ENCODE measurements at regions not wholly inside any gene's neighbourhood (a gene's known extent, or its start where the extent isn't known, plus 50 kb on each side); places are given as distances from the start of the nearest gene placed in this dataset.

GRCh38 chr6:112482373-112482772 is 135.2 kb downstream of the RFPL4B start:
- Histone ChIP-seq H3K4me1 (ENCODE audit: insufficient read depth, low read length) (no peaks in the 10 kb centered on the region), H3K9me3 (ENCODE audit: insufficient read depth, low read depth, low read length) (no peaks in the 10 kb centered on the region), H3K4me3 (ENCODE audit: low read length) (no peak overlapping the region), H3K36me3 (ENCODE audit: insufficient read depth, low read depth, low read length) (no peaks in the 10 kb centered on the region), H3K27me3 (ENCODE audit: insufficient read depth, low read length) (no peaks in the 10 kb centered on the region), H3K9ac (ENCODE audit: low read depth, low read length) (no peak overlapping the region), H3K27ac (ENCODE audit: low read length) (no peak overlapping the region)

- Histone ChIP-seq H3K9me3 (ENCODE audit: insufficient read depth, low read depth, low read length) (no peaks in the 10 kb centered on the region), H3K27me3 (ENCODE audit: insufficient read depth, low read length) (no peaks in the 10 kb centered on the region), H3K36me3 (ENCODE audit: insufficient read depth, low read depth, low read length) (no peaks in the 10 kb centered on the region), H3K4me1 (ENCODE audit: insufficient read depth, low read length) (no peaks in the 10 kb centered on the region), H3K27ac (ENCODE audit: low read length) (no peak overlapping the region), H3K4me3 (ENCODE audit: low read length) (no peak overlapping the region), H3K9ac (ENCODE audit: low read depth, low read length) (no peak overlapping the region)
These were observed 138.1 kb downstream of the RFPL4B start for GRCh38 chr6:112485120-112485826.

- H3K4me3 ChIP-seq (ENCODE audit: low read length), result no peak overlapping the region
- H3K9me3 ChIP-seq (ENCODE audit: insufficient read depth, low read depth, low read length), result no peaks in the 10 kb centered on the region
- H3K9ac ChIP-seq (ENCODE audit: low read depth, low read length), result no peak overlapping the region
- H3K27ac ChIP-seq (ENCODE audit: low read length), result no peak overlapping the region
- H3K4me1 ChIP-seq (ENCODE audit: insufficient read depth, low read length), result no peaks in the 10 kb centered on the region
- no peaks in the 10 kb centered on the region for H3K27me3 ChIP-seq (ENCODE audit: insufficient read depth, low read length)
- no peaks in the 10 kb centered on the region for H3K36me3 ChIP-seq (ENCODE audit: insufficient read depth, low read depth, low read length)
These were observed 138.7 kb downstream of the RFPL4B start for GRCh38 chr6:112485827-112486212.

GRCh38 chr6:112486454-112486853 is 139.3 kb downstream of the RFPL4B start:
- no peaks in the 10 kb centered on the region for H3K9me3 ChIP-seq (ENCODE audit: insufficient read depth, low read depth, low read length)
- no peaks in the 10 kb centered on the region for H3K4me1 ChIP-seq (ENCODE audit: insufficient read depth, low read length)
- no peak overlapping the region for H3K9ac ChIP-seq (ENCODE audit: low read depth, low read length)
- H3K36me3 ChIP-seq (ENCODE audit: insufficient read depth, low read depth, low read length), result no peaks in the 10 kb centered on the region
- no peak overlapping the region for H3K4me3 ChIP-seq (ENCODE audit: low read length)
- no peaks in the 10 kb centered on the region for H3K27me3 ChIP-seq (ENCODE audit: insufficient read depth, low read length)
- no peak overlapping the region for H3K27ac ChIP-seq (ENCODE audit: low read length)

GRCh38 chr6:112488238-112488637 is 141.1 kb downstream of the RFPL4B start:
- H3K4me1 ChIP-seq (ENCODE audit: insufficient read depth, low read length), result no peaks in the 10 kb centered on the region
- no peak overlapping the region for H3K27ac ChIP-seq (ENCODE audit: low read length)
- H3K9ac ChIP-seq (ENCODE audit: low read depth, low read length), result no peak overlapping the region
- no peaks in the 10 kb centered on the region for H3K27me3 ChIP-seq (ENCODE audit: insufficient read depth, low read length)
- H3K4me3 ChIP-seq (ENCODE audit: low read length), result no peak overlapping the region
- no peaks in the 10 kb centered on the region for H3K36me3 ChIP-seq (ENCODE audit: insufficient read depth, low read depth, low read length)
- no peaks in the 10 kb centered on the region for H3K9me3 ChIP-seq (ENCODE audit: insufficient read depth, low read depth, low read length)

GRCh38 chr6:112501705-112502104 is 154.6 kb downstream of the RFPL4B start:
- Histone ChIP-seq H3K27ac (ENCODE audit: low read length) (no peak overlapping the region), H3K9ac (ENCODE audit: low read depth, low read length) (no peak overlapping the region), H3K4me1 (ENCODE audit: insufficient read depth, low read length) (peaks cover 17% of the 10 kb centered on the region), H3K27me3 (ENCODE audit: insufficient read depth, low read length) (no peaks in the 10 kb centered on the region), H3K9me3 (ENCODE audit: insufficient read depth, low read depth, low read length) (no peaks in the 10 kb centered on the region), H3K4me3 (ENCODE audit: low read length) (no peak overlapping the region), H3K36me3 (ENCODE audit: insufficient read depth, low read depth, low read length) (no peaks in the 10 kb centered on the region)

GRCh38 chr6:112502351-112503090 is 155.4 kb downstream of the RFPL4B start:
- H3K4me3 ChIP-seq (ENCODE audit: low read length), result no peak overlapping the region
- no peaks in the 10 kb centered on the region for H3K36me3 ChIP-seq (ENCODE audit: insufficient read depth, low read depth, low read length)
- no peak overlapping the region for H3K9ac ChIP-seq (ENCODE audit: low read depth, low read length)
- H3K9me3 ChIP-seq (ENCODE audit: insufficient read depth, low read depth, low read length), result no peaks in the 10 kb centered on the region
- peaks cover 17% of the 10 kb centered on the region for H3K4me1 ChIP-seq (ENCODE audit: insufficient read depth, low read length)
- no peaks in the 10 kb centered on the region for H3K27me3 ChIP-seq (ENCODE audit: insufficient read depth, low read length)
- H3K27ac ChIP-seq (ENCODE audit: low read length), result no peak overlapping the region

GRCh38 chr6:112503091-112503596 is 156.0 kb downstream of the RFPL4B start:
- H3K4me3 ChIP-seq (ENCODE audit: low read length), result no peak overlapping the region
- H3K27me3 ChIP-seq (ENCODE audit: insufficient read depth, low read length), result no peaks in the 10 kb centered on the region
- no peak overlapping the region for H3K9ac ChIP-seq (ENCODE audit: low read depth, low read length)
- peaks cover 17% of the 10 kb centered on the region for H3K4me1 ChIP-seq (ENCODE audit: insufficient read depth, low read length)
- H3K9me3 ChIP-seq (ENCODE audit: insufficient read depth, low read depth, low read length), result no peaks in the 10 kb centered on the region
- H3K27ac ChIP-seq (ENCODE audit: low read length), result no peak overlapping the region
- no peaks in the 10 kb centered on the region for H3K36me3 ChIP-seq (ENCODE audit: insufficient read depth, low read depth, low read length)

- H3K9ac ChIP-seq (ENCODE audit: low read depth, low read length), result no peak overlapping the region
- H3K27ac ChIP-seq (ENCODE audit: low read length), result no peak overlapping the region
- H3K4me1 ChIP-seq (ENCODE audit: insufficient read depth, low read length), result peaks cover 17% of the 10 kb centered on the region
- no peak overlapping the region for H3K4me3 ChIP-seq (ENCODE audit: low read length)
- no peaks in the 10 kb centered on the region for H3K27me3 ChIP-seq (ENCODE audit: insufficient read depth, low read length)
- no peaks in the 10 kb centered on the region for H3K36me3 ChIP-seq (ENCODE audit: insufficient read depth, low read depth, low read length)
- peaks cover 6% of the 10 kb centered on the region; the same call in 1 of the 2 replicates for H3K9me3 ChIP-seq (ENCODE audit: insufficient read depth, low read depth, low read length)
These were observed 157.5 kb downstream of the RFPL4B start for GRCh38 chr6:112504621-112505020.

GRCh38 chr6:112511441-112511840 is 164.3 kb downstream of the RFPL4B start:
- no peaks in the 10 kb centered on the region for H3K36me3 ChIP-seq (ENCODE audit: insufficient read depth, low read depth, low read length)
- H3K27me3 ChIP-seq (ENCODE audit: insufficient read depth, low read length), result no peaks in the 10 kb centered on the region
- peaks cover 7% of the 10 kb centered on the region; the same call in 1 of the 2 replicates for H3K9me3 ChIP-seq (ENCODE audit: insufficient read depth, low read depth, low read length)
- no peak overlapping the region for H3K4me3 ChIP-seq (ENCODE audit: low read length)
- H3K9ac ChIP-seq (ENCODE audit: low read depth, low read length), result no peak overlapping the region
- no peak overlapping the region for H3K27ac ChIP-seq (ENCODE audit: low read length)
- no peaks in the 10 kb centered on the region for H3K4me1 ChIP-seq (ENCODE audit: insufficient read depth, low read length)

GRCh38 chr6:112513175-112513574 is 166.0 kb downstream of the RFPL4B start:
- H3K4me1 ChIP-seq (ENCODE audit: insufficient read depth, low read length), result no peaks in the 10 kb centered on the region

GRCh38 chr6:112522587-112522986 is 175.5 kb downstream of the RFPL4B start:
- no peaks in the 10 kb centered on the region for H3K27me3 ChIP-seq (ENCODE audit: insufficient read depth, low read length)
- no peak overlapping the region for H3K27ac ChIP-seq (ENCODE audit: low read length)
- no peak overlapping the region for H3K4me3 ChIP-seq (ENCODE audit: low read length)
- peaks cover 12% of the 10 kb centered on the region; the same call in 1 of the 2 replicates for H3K4me1 ChIP-seq (ENCODE audit: insufficient read depth, low read length)
- H3K36me3 ChIP-seq (ENCODE audit: insufficient read depth, low read depth, low read length), result no peaks in the 10 kb centered on the region
- no peaks in the 10 kb centered on the region for H3K9me3 ChIP-seq (ENCODE audit: insufficient read depth, low read depth, low read length)
- H3K9ac ChIP-seq (ENCODE audit: low read depth, low read length), result no peak overlapping the region

More at GRCh38 chr6:112513175-112513574, 166.0 kb downstream of the RFPL4B start:
- no peaks in the 10 kb centered on the region for H3K36me3 ChIP-seq (ENCODE audit: insufficient read depth, low read depth, low read length)
- H3K9ac ChIP-seq (ENCODE audit: low read depth, low read length), result no peak overlapping the region
- peaks cover 7% of the 10 kb centered on the region; the same call in 1 of the 2 replicates for H3K9me3 ChIP-seq (ENCODE audit: insufficient read depth, low read depth, low read length)
- no peaks in the 10 kb centered on the region for H3K27me3 ChIP-seq (ENCODE audit: insufficient read depth, low read length)
- H3K27ac ChIP-seq (ENCODE audit: low read length), result no peak overlapping the region
- H3K4me3 ChIP-seq (ENCODE audit: low read length), result no peak overlapping the region

Measured in iPS-20b (cell line).